OCI-LY3 (cell line): ENCODE measurements at regions not wholly inside any gene's neighbourhood (a gene's known extent, or its start where the extent isn't known, plus 50 kb on each side); places are given as distances from the start of the nearest gene placed in this dataset.

ENCODE experiments used
- H2AFZ ChIP-seq: fragments of 200-600, 300-600 bp; shearing (Covaris generic); 2 replicates; pipeline ENCODE4 v1.6.0; 2014; ENCODE audit warnings: antibody characterized with exemption, low read depth, low read length
- H3K27ac ChIP-seq: fragments of 200-600, 300-600 bp; sonication (generic); 2 replicates; pipeline ENCODE4 v1.5.1; 2014; ENCODE audit warnings: mild to moderate bottlenecking, low read length, moderate library complexity, mixed read lengths
- H3K27me3 ChIP-seq: fragments of 200-600, 300-600 bp; sonication (generic); 2 replicates; pipeline ENCODE4 v1.6.1; 2014; ENCODE audit warnings: low read depth, low read length, mixed read lengths
- H3K36me3 ChIP-seq: fragments of 200-600, 300-600 bp; sonication (generic); replicated peaks from 2 replicates; pipeline ENCODE3; 2014; ENCODE audit warnings: low read depth, low read length, mixed read lengths
- H3K4me1 ChIP-seq: fragments of 300-600, 200-600 bp; sonication (generic); 2 replicates; pipeline ENCODE4 v1.6.1; 2014; ENCODE audit warnings: low read length, mixed read lengths
- H3K4me2 ChIP-seq: fragments of 200-600, 300-600 bp; sonication (generic); 2 replicates; pipeline ENCODE4 v1.6.1; 2014; ENCODE audit warnings: low read length, mixed read lengths
- H3K4me3 ChIP-seq: fragments of 300-600, 200-600 bp; sonication (generic); 2 replicates; pipeline ENCODE4 v1.5.1; 2014; ENCODE audit warnings: antibody characterized with exemption, mild to moderate bottlenecking, low read length, moderate library complexity
- H3K79me2 ChIP-seq: fragments of 300-600, 200-600 bp; shearing (Covaris generic); 2 replicates; pipeline ENCODE4 v1.6.1; 2014; ENCODE audit warnings: mild to moderate bottlenecking, low read length, mixed read lengths
- H3K9ac ChIP-seq: fragments of 300-600, 200-600 bp; shearing (Covaris generic); 2 replicates; pipeline ENCODE4 v1.6.0; 2014; ENCODE audit warnings: mild to moderate bottlenecking, low read length, moderate library complexity
- H3K9me3 ChIP-seq: fragments of 200-600, 300-600 bp; shearing (Covaris generic); 2 replicates; pipeline ENCODE4 v1.6.1; 2014; ENCODE audit warnings: low read length, mixed read lengths; ENCODE audit not compliant: insufficient read depth
- H4K20me1 ChIP-seq: fragments of 200-600, 300-600 bp; sonication (generic); 2 replicates; pipeline ENCODE4 v1.6.1; 2016; ENCODE audit warnings: low read length, mixed read lengths; ENCODE audit not compliant: insufficient read depth
- EZH2phosphoT487 ChIP-seq: fragments of 200-600 bp; shearing (Covaris generic); IDR thresholded peaks from 2 replicates; pipeline ENCODE4 v1.6.1; 2018; ENCODE audit warnings: antibody characterized with exemption, mixed run types, low read depth
- TF ChIP-seq, protein P1 (sequence below): fragments of 200-600, 300-600 bp; sonication (generic); IDR thresholded peaks from 2 replicates; pipeline ENCODE4 v1.5.1; 2014; ENCODE audit warnings: antibody characterized with exemption, low read length, low read depth

DNA sequence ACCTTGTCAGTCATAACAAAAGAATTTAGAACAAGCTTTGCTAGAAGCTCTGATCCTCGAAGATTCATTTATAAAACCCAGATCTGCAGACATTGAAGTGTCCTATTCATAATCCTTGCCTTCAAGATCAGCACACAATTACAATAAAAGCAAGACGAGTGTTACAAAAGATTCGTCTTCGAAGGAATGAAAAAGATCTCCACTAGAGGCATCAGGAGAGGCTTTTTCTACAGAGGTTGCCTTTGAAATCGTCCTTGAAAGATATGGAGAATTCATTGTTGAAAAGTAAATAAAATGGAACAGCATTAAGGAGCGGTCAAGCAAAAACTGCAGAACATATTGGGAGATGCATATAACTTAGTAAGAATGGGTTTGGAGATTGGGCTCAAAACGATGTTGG, 146.4 kb downstream of the BMP4 start:
- H3K27ac ChIP-seq = no peak overlapping the region
- peaks cover 3% of the 10 kb centered on the region for H3K36me3 ChIP-seq
- H3K27me3 ChIP-seq = no peaks in the 10 kb centered on the region
- H2AFZ ChIP-seq = no peak overlapping the region
- H3K79me2 ChIP-seq = no peaks in the 10 kb centered on the region
- H3K4me2 ChIP-seq = no peak overlapping the region
- no peaks in the 10 kb centered on the region for H3K9me3 ChIP-seq
- H3K9ac ChIP-seq = no peak overlapping the region
- TF ChIP-seq EZH2phosphoT487 = no peak
- TF ChIP-seq, protein P1, sequence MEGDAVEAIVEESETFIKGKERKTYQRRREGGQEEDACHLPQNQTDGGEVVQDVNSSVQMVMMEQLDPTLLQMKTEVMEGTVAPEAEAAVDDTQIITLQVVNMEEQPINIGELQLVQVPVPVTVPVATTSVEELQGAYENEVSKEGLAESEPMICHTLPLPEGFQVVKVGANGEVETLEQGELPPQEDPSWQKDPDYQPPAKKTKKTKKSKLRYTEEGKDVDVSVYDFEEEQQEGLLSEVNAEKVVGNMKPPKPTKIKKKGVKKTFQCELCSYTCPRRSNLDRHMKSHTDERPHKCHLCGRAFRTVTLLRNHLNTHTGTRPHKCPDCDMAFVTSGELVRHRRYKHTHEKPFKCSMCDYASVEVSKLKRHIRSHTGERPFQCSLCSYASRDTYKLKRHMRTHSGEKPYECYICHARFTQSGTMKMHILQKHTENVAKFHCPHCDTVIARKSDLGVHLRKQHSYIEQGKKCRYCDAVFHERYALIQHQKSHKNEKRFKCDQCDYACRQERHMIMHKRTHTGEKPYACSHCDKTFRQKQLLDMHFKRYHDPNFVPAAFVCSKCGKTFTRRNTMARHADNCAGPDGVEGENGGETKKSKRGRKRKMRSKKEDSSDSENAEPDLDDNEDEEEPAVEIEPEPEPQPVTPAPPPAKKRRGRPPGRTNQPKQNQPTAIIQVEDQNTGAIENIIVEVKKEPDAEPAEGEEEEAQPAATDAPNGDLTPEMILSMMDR = no peak
- H4K20me1 ChIP-seq = no peaks in the 10 kb centered on the region
- H3K4me1 ChIP-seq = no peaks in the 10 kb centered on the region
- no peak overlapping the region for H3K4me3 ChIP-seq

DNA sequence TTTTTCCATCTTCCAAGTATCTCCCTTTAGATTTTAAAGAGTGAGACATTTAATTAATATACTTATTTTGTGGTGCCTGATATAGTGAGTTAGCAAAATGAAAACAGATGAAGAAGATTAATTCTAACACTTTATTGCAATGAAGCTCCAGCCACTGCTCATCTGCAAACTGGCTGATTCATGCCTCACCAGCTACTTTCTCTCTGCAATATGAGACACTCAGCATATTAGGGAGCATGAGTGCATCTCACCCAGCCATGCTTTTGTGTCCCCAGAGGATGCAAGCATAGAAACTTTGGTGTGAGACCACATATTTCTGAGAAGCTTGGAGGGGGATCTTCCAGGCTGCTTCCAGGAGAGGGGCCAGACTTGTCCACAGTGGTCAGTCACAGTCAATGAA, 148.6 kb downstream of the BMP4 start:
- H4K20me1 ChIP-seq = no peaks in the 10 kb centered on the region
- no peak overlapping the region for H2AFZ ChIP-seq
- no peak overlapping the region for H3K27ac ChIP-seq
- no peak for TF ChIP-seq EZH2phosphoT487
- TF ChIP-seq, protein P1 = no peak
- H3K79me2 ChIP-seq = no peaks in the 10 kb centered on the region
- H3K4me1 ChIP-seq = no peaks in the 10 kb centered on the region
- no peak overlapping the region for H3K9ac ChIP-seq
- H3K4me2 ChIP-seq = no peak overlapping the region
- no peaks in the 10 kb centered on the region for H3K27me3 ChIP-seq
- no peaks in the 10 kb centered on the region for H3K9me3 ChIP-seq
- H3K36me3 ChIP-seq = peaks cover 3% of the 10 kb centered on the region
- no peak overlapping the region for H3K4me3 ChIP-seq

DNA sequence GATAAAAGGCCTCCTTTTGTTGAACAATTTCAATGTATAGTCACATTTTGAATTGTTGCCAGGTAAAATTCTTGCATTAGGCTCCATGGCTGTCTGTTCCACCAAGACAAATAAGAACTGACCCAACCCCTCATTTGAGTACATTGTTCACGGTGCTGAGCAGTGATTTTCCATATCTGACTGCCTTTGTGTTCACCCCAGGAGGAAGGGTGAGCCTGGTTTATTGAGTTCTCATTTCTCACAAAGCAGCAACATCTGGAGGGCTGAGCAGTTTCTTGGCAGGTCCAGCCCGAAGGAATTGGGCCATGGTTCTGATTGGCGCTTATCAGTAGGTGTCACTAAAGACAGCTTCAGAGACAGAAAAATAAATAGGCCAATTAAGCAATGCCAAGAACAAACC, 149.1 kb downstream of the BMP4 start:
- H3K36me3 ChIP-seq = peaks cover 3% of the 10 kb centered on the region
- TF ChIP-seq, protein P1 = no peak
- TF ChIP-seq EZH2phosphoT487 = no peak
- H2AFZ ChIP-seq = no peak overlapping the region
- no peak overlapping the region for H3K4me2 ChIP-seq
- no peaks in the 10 kb centered on the region for H3K79me2 ChIP-seq
- H3K9me3 ChIP-seq = no peaks in the 10 kb centered on the region
- H4K20me1 ChIP-seq = no peaks in the 10 kb centered on the region
- no peaks in the 10 kb centered on the region for H3K4me1 ChIP-seq
- no peak overlapping the region for H3K4me3 ChIP-seq
- H3K27me3 ChIP-seq = no peaks in the 10 kb centered on the region
- H3K27ac ChIP-seq = no peak overlapping the region
- H3K9ac ChIP-seq = no peak overlapping the region

- no peak overlapping the region for H3K4me2 ChIP-seq
Observed at GRCh38 chr14:53807108-53807507, 149.5 kb downstream of the BMP4 start.

More at GRCh38 chr14:53807108-53807507, 149.5 kb downstream of the BMP4 start:
- Histone ChIP-seq H3K36me3 (peaks cover 3% of the 10 kb centered on the region), H3K9me3 (no peaks in the 10 kb centered on the region), H3K9ac (no peak overlapping the region), H3K79me2 (no peaks in the 10 kb centered on the region), H2AFZ (no peak overlapping the region), H3K27me3 (no peaks in the 10 kb centered on the region), H3K4me1 (no peaks in the 10 kb centered on the region), H3K4me3 (no peak overlapping the region), H3K27ac (no peak overlapping the region), H4K20me1 (no peaks in the 10 kb centered on the region)
- TF ChIP-seq, protein P1 = no peak
- no peak for TF ChIP-seq EZH2phosphoT487
